Osteoblast (primary cell): ENCODE measurements at regions not wholly inside any gene's neighbourhood (a gene's known extent, or its start where the extent isn't known, plus 50 kb on each side); places are given as distances from the start of the nearest gene placed in this dataset.

Source experiments
- DNase-seq: peaks from one replicate; pipeline ENCODE4 v3.0.0; 2011; ENCODE audit warnings: low spot score, mixed read lengths; ENCODE audit not compliant: insufficient read length; ENCODE audit errors: missing footprints
- H2AFZ ChIP-seq: 2 replicates; pipeline ENCODE4 v1.6.0; 2011; ENCODE audit warnings: mild to moderate bottlenecking, low read length
- H3K27ac ChIP-seq: 2 replicates; pipeline ENCODE4 v1.5.1; 2011; ENCODE audit warnings: mild to moderate bottlenecking, low read depth, low read length, moderate library complexity
- H3K27me3 ChIP-seq: 2 replicates; pipeline ENCODE4 v1.6.0; 2012; ENCODE audit warnings: mild to moderate bottlenecking, control low read depth, inconsistent platforms, low read length, moderate library complexity; ENCODE audit not compliant: insufficient read depth
- H3K36me3 ChIP-seq: 2 replicates; pipeline ENCODE4 v1.5.1; 2011; ENCODE audit warnings: mild to moderate bottlenecking, low read length, control low read depth, moderate library complexity; ENCODE audit not compliant: insufficient read depth
- H3K4me1 ChIP-seq: 2 replicates; pipeline ENCODE4 v1.5.1; 2011; ENCODE audit warnings: mild to moderate bottlenecking, low read length, control low read depth, moderate library complexity; ENCODE audit not compliant: insufficient read depth
- H3K4me2 ChIP-seq: 2 replicates; pipeline ENCODE4 v1.6.0; 2011; ENCODE audit warnings: mild to moderate bottlenecking, low read length; ENCODE audit not compliant: insufficient read depth
- H3K4me3 ChIP-seq: fragments of 200-600 bp; sonication (generic); 3 replicates; pipeline ENCODE4 v1.5.1; 2012; ENCODE audit warnings: mild to moderate bottlenecking, low read length, inconsistent platforms; ENCODE audit not compliant: insufficient read depth
- H3K79me2 ChIP-seq: 2 replicates; pipeline ENCODE4 v1.6.0; 2012; ENCODE audit warnings: mild to moderate bottlenecking, low read length, control low read depth, inconsistent platforms; ENCODE audit not compliant: insufficient read depth
- H3K9me3 ChIP-seq: 2 replicates; pipeline ENCODE4 v1.5.1; 2011; ENCODE audit warnings: low read depth, low read length, control low read depth
- H4K20me1 ChIP-seq: 2 replicates; pipeline ENCODE4 v1.6.0; 2012; ENCODE audit warnings: mild to moderate bottlenecking, low read length, control low read depth; ENCODE audit not compliant: insufficient read depth
- TF ChIP-seq, protein P1 (sequence below): IDR thresholded peaks from 2 replicates; pipeline ENCODE4 v1.5.1; 2011; ENCODE audit warnings: mild to moderate bottlenecking, low read depth, low read length, moderate library complexity; ENCODE audit errors: extremely low read depth

DNA sequence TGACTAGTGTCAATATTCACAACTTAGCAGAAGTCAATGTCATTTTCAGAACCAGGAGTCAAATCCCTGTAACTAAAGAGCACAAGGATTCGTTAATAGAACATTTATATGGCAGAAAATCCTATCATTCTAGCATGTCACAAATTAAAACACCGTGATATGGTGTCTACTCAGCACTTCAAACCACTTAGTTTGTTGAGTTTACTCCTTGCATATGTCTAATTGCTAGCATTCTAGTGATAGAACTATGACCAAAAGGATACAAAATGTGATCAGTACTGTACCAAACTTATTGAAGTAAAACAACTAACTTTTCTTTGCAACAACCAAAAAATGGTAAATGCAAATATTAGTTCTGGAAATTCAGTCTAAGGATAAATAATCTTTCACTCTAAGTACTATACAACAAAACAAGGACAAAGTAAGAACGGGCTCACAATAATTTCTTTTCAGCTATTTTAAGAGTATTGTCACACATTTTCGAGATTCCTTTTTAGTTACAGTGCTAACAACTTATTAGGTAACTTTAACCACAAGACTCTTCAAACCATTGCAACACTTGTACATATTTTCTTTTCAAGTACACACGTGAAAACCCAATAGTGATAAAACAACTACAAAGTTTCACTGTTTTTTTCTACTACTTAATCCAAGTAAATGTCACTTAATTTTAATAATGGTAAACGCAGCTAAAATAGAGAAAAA, 845.2 kb upstream of the CDH10 start:
- TF ChIP-seq, protein P1, sequence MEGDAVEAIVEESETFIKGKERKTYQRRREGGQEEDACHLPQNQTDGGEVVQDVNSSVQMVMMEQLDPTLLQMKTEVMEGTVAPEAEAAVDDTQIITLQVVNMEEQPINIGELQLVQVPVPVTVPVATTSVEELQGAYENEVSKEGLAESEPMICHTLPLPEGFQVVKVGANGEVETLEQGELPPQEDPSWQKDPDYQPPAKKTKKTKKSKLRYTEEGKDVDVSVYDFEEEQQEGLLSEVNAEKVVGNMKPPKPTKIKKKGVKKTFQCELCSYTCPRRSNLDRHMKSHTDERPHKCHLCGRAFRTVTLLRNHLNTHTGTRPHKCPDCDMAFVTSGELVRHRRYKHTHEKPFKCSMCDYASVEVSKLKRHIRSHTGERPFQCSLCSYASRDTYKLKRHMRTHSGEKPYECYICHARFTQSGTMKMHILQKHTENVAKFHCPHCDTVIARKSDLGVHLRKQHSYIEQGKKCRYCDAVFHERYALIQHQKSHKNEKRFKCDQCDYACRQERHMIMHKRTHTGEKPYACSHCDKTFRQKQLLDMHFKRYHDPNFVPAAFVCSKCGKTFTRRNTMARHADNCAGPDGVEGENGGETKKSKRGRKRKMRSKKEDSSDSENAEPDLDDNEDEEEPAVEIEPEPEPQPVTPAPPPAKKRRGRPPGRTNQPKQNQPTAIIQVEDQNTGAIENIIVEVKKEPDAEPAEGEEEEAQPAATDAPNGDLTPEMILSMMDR = no peak
- Histone ChIP-seq H2AFZ (no peak overlapping the region), H3K4me1 (no peaks in the 10 kb centered on the region), H3K9me3 (peaks cover 4% of the 10 kb centered on the region), H3K27ac (no peak overlapping the region), H3K4me3 (no peak overlapping the region), H4K20me1 (no peaks in the 10 kb centered on the region), H3K36me3 (no peaks in the 10 kb centered on the region), H3K27me3 (no peaks in the 10 kb centered on the region), H3K4me2 (no peak overlapping the region), H3K79me2 (no peaks in the 10 kb centered on the region)
- no peak for DNase-seq

DNA sequence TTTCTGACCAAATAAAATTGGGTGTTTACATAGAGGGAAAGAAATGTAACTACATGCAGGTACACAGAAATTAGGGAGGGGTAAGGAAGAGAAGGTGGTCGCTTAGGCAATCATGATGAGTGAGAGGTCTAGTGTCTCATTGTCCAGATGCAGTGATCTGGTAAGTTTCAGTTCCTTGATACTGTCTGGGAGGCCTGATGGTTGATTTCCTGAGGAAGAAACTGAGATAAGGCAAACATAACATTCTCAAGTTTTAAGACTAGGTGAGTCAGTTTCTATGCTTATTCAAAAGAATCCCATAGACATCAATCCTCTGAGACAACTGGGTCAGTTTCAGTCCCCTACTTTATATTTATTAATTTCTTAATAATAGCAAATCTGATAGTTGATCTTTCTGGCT, 843.3 kb upstream of the CDH10 start:
- Histone ChIP-seq H3K27ac (no peak overlapping the region), H3K4me3 (no peak overlapping the region), H3K79me2 (no peaks in the 10 kb centered on the region), H3K9me3 (peaks cover 4% of the 10 kb centered on the region), H2AFZ (no peak overlapping the region), H3K36me3 (no peaks in the 10 kb centered on the region), H4K20me1 (no peaks in the 10 kb centered on the region), H3K27me3 (no peaks in the 10 kb centered on the region), H3K4me1 (no peaks in the 10 kb centered on the region), H3K4me2 (no peak overlapping the region)
- TF ChIP-seq, protein P1 = no peak
- no peak for DNase-seq

DNA sequence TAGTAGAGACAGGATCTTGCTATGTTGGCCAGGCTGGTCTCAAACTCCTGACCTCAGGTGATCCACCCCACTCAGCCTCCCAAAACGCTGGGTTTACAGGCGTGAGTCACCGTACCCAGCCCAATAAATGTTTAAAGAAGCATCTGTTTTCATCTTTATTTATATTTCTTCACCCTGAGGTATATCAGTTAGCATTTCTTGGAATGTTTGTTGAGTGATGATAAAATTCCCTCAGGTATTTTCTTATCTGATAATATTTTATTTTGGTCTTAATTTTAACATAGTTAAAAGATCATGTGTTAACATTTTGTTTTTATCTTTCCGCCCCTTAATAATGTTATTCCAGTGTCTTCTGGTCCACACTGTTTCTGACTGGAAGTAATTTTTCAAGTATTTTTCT, 839.6 kb upstream of the CDH10 start:
- Histone ChIP-seq H3K4me2 (no peak overlapping the region), H3K4me3 (no peak overlapping the region), H3K36me3 (no peaks in the 10 kb centered on the region), H3K79me2 (no peaks in the 10 kb centered on the region), H3K27ac (no peak overlapping the region), H3K9me3 (peaks cover 4% of the 10 kb centered on the region), H3K4me1 (no peaks in the 10 kb centered on the region), H2AFZ (no peak overlapping the region), H4K20me1 (no peaks in the 10 kb centered on the region), H3K27me3 (no peaks in the 10 kb centered on the region)
- DNase-seq = no peak
- TF ChIP-seq, protein P1 = no peak

DNA sequence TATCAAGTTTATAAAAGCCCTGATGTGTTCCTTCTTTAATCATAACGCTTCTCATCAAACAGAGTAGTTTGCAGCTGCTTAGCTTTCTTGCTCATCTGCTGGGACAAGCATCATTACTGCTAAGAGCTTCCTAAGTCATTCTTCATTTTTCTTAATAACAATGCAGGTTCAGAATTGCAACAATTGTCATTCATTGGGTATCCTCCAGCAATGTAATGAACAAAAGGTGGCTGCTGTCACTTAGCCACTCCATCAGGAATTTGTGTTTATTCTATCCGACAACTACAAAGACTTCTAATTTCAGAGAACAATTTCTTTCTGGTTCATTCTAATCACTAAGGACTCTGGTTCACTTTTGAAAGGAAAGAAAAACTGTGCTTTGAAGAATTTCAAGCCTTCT, 836.7 kb upstream of the CDH10 start:
- no peaks in the 10 kb centered on the region for H4K20me1 ChIP-seq

More for the DNA sequence above, 836.7 kb upstream of the CDH10 start:
- Histone ChIP-seq H2AFZ (no peak overlapping the region), H3K4me1 (no peaks in the 10 kb centered on the region), H3K27me3 (no peaks in the 10 kb centered on the region), H3K9me3 (peaks cover 2% of the 10 kb centered on the region), H3K4me2 (no peak overlapping the region), H3K79me2 (no peaks in the 10 kb centered on the region), H3K27ac (no peak overlapping the region), H3K4me3 (no peak overlapping the region), H3K36me3 (no peaks in the 10 kb centered on the region)
- TF ChIP-seq, protein P1 = no peak
- no peak for DNase-seq
